IMR-90 (cell line): ENCODE measurements at regions not wholly inside any gene's neighbourhood (a gene's known extent, or its start where the extent isn't known, plus 50 kb on each side); places are given as distances from the start of the nearest gene placed in this dataset.
"Not testable (repeated sequence)": the region's sequence is repeated elsewhere in the genome, so short reads cannot be mapped to it uniquely, and the experiment has no call there.

Experiments used
- CHD1 ChIP-seq: IDR thresholded peaks from 2 replicates; pipeline ENCODE4 v1.6.1; 2012; ENCODE audit warnings: low read depth, low read length, improper control_type of control experiment
- TF ChIP-seq, protein P1 (sequence below): fragments of 150-350 bp; IDR thresholded peaks from 2 replicates; pipeline ENCODE4 v1.6.1; 2016; ENCODE audit warnings: low read depth, mild to moderate bottlenecking, low read length, moderate library complexity, borderline replicate concordance

DNA sequence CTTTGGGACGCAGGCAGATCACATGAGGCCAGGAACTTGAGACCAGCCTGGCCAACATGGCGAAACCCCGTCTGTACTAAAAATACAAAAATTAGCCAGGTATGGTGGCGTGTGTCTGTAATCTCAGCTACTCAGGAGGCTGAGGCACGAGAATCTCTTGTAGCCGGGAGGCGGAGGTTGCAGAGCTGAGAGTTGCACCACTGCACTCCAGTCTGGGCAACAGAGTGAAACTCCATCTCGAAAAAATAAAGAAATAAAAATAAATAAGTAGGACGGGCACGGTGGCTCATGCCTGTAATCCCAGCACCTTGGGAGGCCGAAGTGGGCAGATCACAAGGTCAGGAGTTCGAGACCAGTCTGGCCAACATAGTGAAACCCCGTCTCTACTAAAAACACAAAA lies 58.2 kb upstream of the CACUL1 start:
- TF ChIP-seq CHD1, result not testable (repeated sequence)
- TF ChIP-seq, protein P1, sequence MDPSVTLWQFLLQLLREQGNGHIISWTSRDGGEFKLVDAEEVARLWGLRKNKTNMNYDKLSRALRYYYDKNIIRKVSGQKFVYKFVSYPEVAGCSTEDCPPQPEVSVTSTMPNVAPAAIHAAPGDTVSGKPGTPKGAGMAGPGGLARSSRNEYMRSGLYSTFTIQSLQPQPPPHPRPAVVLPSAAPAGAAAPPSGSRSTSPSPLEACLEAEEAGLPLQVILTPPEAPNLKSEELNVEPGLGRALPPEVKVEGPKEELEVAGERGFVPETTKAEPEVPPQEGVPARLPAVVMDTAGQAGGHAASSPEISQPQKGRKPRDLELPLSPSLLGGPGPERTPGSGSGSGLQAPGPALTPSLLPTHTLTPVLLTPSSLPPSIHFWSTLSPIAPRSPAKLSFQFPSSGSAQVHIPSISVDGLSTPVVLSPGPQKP, result not testable (repeated sequence)
